ENCODE measurements at regions not wholly inside any gene's neighbourhood (a gene's known extent, or its start where the extent isn't known, plus 50 kb on each side); places are given as distances from the start of the nearest gene placed in this dataset.

- TF ChIP-seq CTCF (conservative IDR thresholded peaks at IDR 0.05; ENCODE audit: low read depth in 2 of 2), result no peak
- TF ChIP-seq REST (IDR thresholded peaks at IDR 0.05; ENCODE audit: unreplicated experiment), result no peak
- TF ChIP-seq EZH2phosphoT487 (IDR thresholded peaks at IDR 0.05; ENCODE audit: unreplicated experiment), result no peak
- TF ChIP-seq EZH2 (IDR thresholded peaks at IDR 0.05; ENCODE audit: low read depth, unreplicated experiment), result no peak
- TF ChIP-seq POLR2AphosphoS5 (IDR thresholded peaks at IDR 0.05; ENCODE audit: low read depth), result no peak
- no peak for TF ChIP-seq ZNF114 (CRISPR knock-in tag; IDR thresholded peaks at IDR 0.05)
- TF ChIP-seq ZNF331 (CRISPR knock-in tag; IDR thresholded peaks at IDR 0.05; ENCODE audit: low read depth), result no peak
Measured at GRCh38 chr6:105987516-105987915, 98.6 kb upstream of the PRDM1 start.
